Lower leg skin (tissue), 4 donors: ENCODE measurements at regions not wholly inside any gene's neighbourhood (a gene's known extent, or its start where the extent isn't known, plus 50 kb on each side); places are given as distances from the start of the nearest gene placed in this dataset.
A peak's percentile ranks its signal among the peaks of the same experiment; 100 is the strongest.

Experiments used
- DNase-seq, 2 donors: peaks; one replicate each; pipeline ENCODE4 v3.0.0-alpha.2; 2019; ENCODE audit warnings: low spot score in 2 of 2
- H3K4me3 ChIP-seq: fragments of 200-600 bp; sonication (generic); 2 replicates; pipeline ENCODE4 v1.5.1; 2017; ENCODE audit warnings: mild to moderate bottlenecking, low read depth; ENCODE audit not compliant: poor library complexity, severe bottlenecking
- POLR2A ChIP-seq, 2 donors: fragments of 450-650 bp; IDR thresholded peaks; one replicate each; pipeline ENCODE4 v1.6.1; 2016 to 2017; ENCODE audit warnings: antibody characterized with exemption in 2 of 2, mild to moderate bottlenecking in 1 of 2, moderate library complexity in 1 of 2
- WGBS, 2 donors: methylation state at CpG; one replicate each; pipeline ENCODE4 v1.1.5; 2018; 5-methylcytosine and 5-hydroxymethylcytosine counted together
- intact Hi-C: fragments of 100-400 bp; cut with DNase I; formaldehyde crosslinking; loops from one replicate; pipeline ENCODE4 v1.15.0; 2023; ENCODE audit warnings: low total_unique reads
- TF ChIP-seq, protein P1 (sequence below), 3 donors: fragments of 450-650 bp; IDR thresholded peaks; one replicate each; pipeline ENCODE4 v1.5.1; 2016; ENCODE audit warnings: antibody characterized with exemption in 3 of 3, mild to moderate bottlenecking in 3 of 3, moderate library complexity in 2 of 3

DNA sequence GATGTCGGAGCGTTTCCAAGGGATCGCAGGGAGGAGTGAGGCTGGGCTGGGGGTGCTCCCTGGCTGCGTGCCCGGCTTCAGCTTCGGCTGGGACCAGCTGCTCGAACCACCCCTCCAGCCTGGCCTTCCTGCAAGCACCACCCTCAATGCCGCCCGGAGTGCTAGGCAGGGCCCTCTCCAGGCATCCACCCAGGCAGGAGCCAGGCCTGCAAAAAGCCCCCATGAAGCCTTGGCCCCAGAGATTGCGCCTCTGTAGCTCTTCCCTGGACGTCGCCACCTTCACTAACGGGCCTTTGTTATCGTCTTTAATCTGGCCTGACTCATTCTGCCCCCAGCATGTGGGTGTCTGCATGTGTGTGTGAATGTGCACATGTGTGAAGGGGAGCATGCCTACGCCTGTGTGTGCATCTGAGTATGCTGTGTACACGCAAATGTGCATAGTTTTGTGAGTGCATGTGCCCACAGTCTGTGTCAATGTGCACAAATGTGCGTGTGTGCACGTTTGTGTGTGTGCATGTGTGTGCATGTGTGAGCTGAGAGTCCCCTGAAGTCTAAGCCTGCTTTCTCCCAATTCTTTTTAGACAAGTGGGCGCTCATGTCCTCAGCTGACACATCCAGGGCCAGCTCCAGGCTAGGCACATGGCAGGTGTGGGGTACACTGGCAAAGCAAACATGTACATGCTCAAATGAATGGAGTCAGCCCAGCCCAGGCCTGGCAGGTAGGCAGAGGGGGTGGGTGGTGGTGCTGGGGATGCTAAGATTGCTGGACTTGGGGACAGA lies 195.4 kb upstream of the C14orf180 start:
- no peak for DNase-seq
- 24 to 26% methylated on average over 19 of the region's 19 CpGs for WGBS, 2 donors

DNA sequence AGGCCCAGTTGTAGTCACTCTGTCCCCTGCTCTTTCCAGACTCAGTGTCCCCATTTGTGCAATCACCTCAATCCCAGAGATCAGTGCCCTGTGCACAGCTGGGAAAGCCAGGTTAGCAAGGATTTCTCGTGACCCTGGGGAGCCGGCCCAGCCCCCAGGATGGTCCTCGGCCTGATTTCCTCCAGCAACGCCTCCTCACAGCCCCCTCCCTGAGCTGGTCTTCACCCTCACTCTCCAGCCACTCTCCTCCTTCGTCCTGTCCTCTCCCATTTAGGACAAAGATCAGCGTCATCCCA lies 194.8 kb upstream of the C14orf180 start:
- no peak overlapping the region for H3K4me3 ChIP-seq
- intact Hi-C loops, result no loop called here
- WGBS, 2 donors, result 85 to 87% methylated on average over 6 of the region's 6 CpGs
- no peak for DNase-seq
- TF ChIP-seq, protein P1, sequence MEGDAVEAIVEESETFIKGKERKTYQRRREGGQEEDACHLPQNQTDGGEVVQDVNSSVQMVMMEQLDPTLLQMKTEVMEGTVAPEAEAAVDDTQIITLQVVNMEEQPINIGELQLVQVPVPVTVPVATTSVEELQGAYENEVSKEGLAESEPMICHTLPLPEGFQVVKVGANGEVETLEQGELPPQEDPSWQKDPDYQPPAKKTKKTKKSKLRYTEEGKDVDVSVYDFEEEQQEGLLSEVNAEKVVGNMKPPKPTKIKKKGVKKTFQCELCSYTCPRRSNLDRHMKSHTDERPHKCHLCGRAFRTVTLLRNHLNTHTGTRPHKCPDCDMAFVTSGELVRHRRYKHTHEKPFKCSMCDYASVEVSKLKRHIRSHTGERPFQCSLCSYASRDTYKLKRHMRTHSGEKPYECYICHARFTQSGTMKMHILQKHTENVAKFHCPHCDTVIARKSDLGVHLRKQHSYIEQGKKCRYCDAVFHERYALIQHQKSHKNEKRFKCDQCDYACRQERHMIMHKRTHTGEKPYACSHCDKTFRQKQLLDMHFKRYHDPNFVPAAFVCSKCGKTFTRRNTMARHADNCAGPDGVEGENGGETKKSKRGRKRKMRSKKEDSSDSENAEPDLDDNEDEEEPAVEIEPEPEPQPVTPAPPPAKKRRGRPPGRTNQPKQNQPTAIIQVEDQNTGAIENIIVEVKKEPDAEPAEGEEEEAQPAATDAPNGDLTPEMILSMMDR (IDR thresholded peaks at IDR 0.05), result no peak
- no peak for TF ChIP-seq POLR2A (IDR thresholded peaks at IDR 0.05)

More for the DNA sequence above, 195.4 kb upstream of the C14orf180 start:
- intact Hi-C loops, result no loop called here
- TF ChIP-seq, protein P1 (IDR thresholded peaks at IDR 0.05), result no peak
- TF ChIP-seq POLR2A (IDR thresholded peaks at IDR 0.05), result no peak
- H3K4me3 ChIP-seq, result no peak overlapping the region

GRCh38 chr14:104385111-104385510 lies 194.5 kb upstream of the C14orf180 start:
- no peak for DNase-seq
- no peak overlapping the region for H3K4me3 ChIP-seq
- TF ChIP-seq, protein P1 (IDR thresholded peaks at IDR 0.05), result no peak
- no peak for TF ChIP-seq POLR2A (IDR thresholded peaks at IDR 0.05)
- WGBS, 2 donors, result 79 to 82% methylated on average over 15 of the region's 15 CpGs
- intact Hi-C loops, result no loop called here

DNA sequence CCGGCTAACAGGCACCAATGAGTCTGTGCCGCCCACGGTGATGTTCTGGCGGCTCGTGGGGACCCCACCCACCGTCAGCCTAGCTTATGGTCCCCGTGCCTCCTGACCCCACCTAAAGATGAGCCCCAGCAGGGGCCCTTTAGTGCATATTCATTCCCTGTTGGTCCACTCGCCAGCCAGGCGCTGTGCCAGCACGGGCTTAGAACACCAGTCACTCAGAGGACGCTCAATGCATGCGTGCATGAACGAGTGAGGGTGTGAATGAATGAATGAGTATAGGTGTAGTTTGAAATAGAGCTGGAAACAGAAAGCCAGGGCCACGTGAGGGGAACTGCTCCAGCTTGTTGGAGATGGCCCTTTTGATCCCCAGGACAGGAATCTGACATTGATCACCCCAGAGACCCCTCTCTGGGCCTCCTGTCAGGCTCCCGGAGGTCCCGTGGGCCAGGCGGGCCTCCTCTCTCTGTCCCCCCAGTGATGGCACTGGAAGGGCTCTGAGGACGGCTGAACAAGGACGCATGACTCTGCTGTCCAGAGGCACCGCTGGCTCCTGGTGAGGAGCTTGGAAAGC lies 193.9 kb upstream of the C14orf180 start:
- no peak overlapping the region for H3K4me3 ChIP-seq
- intact Hi-C loops, result no loop called here
- peak in 1 of 2 donors; percentile 77 for DNase-seq

GRCh38 chr14:104386151-104386841 lies 193.3 kb upstream of the C14orf180 start:
- DNase-seq, result peak in 1 of 2 donors; percentile 63
- 76 to 78% methylated on average over 26 of the region's 26 CpGs for WGBS, 2 donors
- no peak for TF ChIP-seq POLR2A (IDR thresholded peaks at IDR 0.05)
- TF ChIP-seq, protein P1 (IDR thresholded peaks at IDR 0.05), result no peak
- intact Hi-C loops, result no loop called here
- no peak overlapping the region for H3K4me3 ChIP-seq

More for the DNA sequence above, 193.9 kb upstream of the C14orf180 start:
- 59 to 76% methylated on average over 20 of the region's 20 CpGs for WGBS, 2 donors
- no peak for TF ChIP-seq POLR2A (IDR thresholded peaks at IDR 0.05)
- TF ChIP-seq, protein P1 (IDR thresholded peaks at IDR 0.05), result no peak
